Erythroblast (primary cell): ENCODE measurements at regions not wholly inside any gene's neighbourhood (a gene's known extent, or its start where the extent isn't known, plus 50 kb on each side); places are given as distances from the start of the nearest gene placed in this dataset.

Experiments
- GATA1 ChIP-seq: IDR thresholded peaks from 2 replicates; pipeline ENCODE4 v1.6.1; 2011; ENCODE audit warnings: low read depth, mild to moderate bottlenecking, control low read depth, low read length, moderate library complexity
- POLR2A ChIP-seq: IDR thresholded peaks from 2 replicates; pipeline ENCODE4 v1.6.1; 2011; ENCODE audit warnings: mild to moderate bottlenecking, low read length

DNA sequence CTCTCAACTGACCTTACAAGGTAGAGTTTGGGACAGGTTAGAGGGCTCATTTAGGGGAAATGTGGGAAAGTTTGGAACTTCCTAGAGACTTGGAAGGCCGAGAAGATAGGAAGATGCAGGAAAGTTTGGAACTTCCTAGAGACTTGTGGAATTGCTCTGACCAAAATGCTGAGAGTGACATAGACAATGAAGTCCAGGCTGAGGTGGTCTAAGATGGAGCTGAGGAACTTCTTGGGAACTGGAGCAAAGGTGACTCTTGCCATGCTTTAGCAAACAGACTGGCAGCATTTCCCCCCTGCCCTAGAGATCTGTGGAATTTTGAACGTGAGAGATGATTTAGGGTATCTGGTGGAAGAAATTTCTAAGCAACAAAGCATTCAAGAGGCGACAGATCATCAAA, 258.9 kb upstream of the GULP1 start:
- no peak for TF ChIP-seq POLR2A
- no peak for TF ChIP-seq GATA1
